DOHH2 (cell line): ENCODE measurements at regions not wholly inside any gene's neighbourhood (a gene's known extent, or its start where the extent isn't known, plus 50 kb on each side); places are given as distances from the start of the nearest gene placed in this dataset.

Experiments used
- H3F3A ChIP-seq: fragments of 200-600 bp; sonication (generic), shearing (Covaris generic); 2 replicates; pipeline ENCODE4 v1.6.0; 2016; ENCODE audit warnings: antibody characterized with exemption, mild to moderate bottlenecking; ENCODE audit not compliant: control insufficient read depth, insufficient read depth
- H3K27ac ChIP-seq: fragments of 200-600 bp; sonication (generic); 2 replicates; pipeline ENCODE4 v1.5.1; 2014; ENCODE audit warnings: low read depth, mild to moderate bottlenecking, low read length, moderate library complexity
- H3K27me3 ChIP-seq: fragments of 200-600 bp; sonication (generic); 2 replicates; pipeline ENCODE4 v1.6.1; 2014; ENCODE audit warnings: mild to moderate bottlenecking, low read length, mixed read lengths; ENCODE audit not compliant: control insufficient read depth
- H3K36me3 ChIP-seq: fragments of 200-600 bp; sonication (generic); 2 replicates; pipeline ENCODE4 v1.6.1; 2014; ENCODE audit warnings: mild to moderate bottlenecking, low read length, moderate library complexity, mixed read lengths; ENCODE audit not compliant: control insufficient read depth
- H3K4me1 ChIP-seq: fragments of 200-600 bp; sonication (generic); 2 replicates; pipeline ENCODE4 v1.6.1; 2014; ENCODE audit warnings: mild to moderate bottlenecking, low read length, mixed read lengths; ENCODE audit not compliant: control insufficient read depth
- H3K4me2 ChIP-seq: fragments of 200-600 bp; sonication (generic); 2 replicates; pipeline ENCODE4 v1.6.0; 2014; ENCODE audit warnings: mild to moderate bottlenecking, low read length, moderate library complexity
- H3K4me3 ChIP-seq: fragments of 200-600 bp; sonication (generic); 2 replicates; pipeline ENCODE4 v1.5.1; 2014; ENCODE audit warnings: mild to moderate bottlenecking, low read length, mixed read lengths
- H3K79me2 ChIP-seq: fragments of 200-600 bp; sonication (generic); 2 replicates; pipeline ENCODE4 v1.6.1; 2014; ENCODE audit warnings: mild to moderate bottlenecking, low read length, mixed read lengths; ENCODE audit not compliant: control insufficient read depth
- H3K9me2 ChIP-seq: fragments of 200-600 bp; sonication (generic); replicated peaks from 2 replicates; pipeline ENCODE4 v1.6.1; 2014; ENCODE audit warnings: mild to moderate bottlenecking, low read length, mixed read lengths; ENCODE audit not compliant: control insufficient read depth
- H3K9me3 ChIP-seq: fragments of 200-600 bp; sonication (generic); 2 replicates; pipeline ENCODE4 v1.6.1; 2014; ENCODE audit warnings: antibody characterized with exemption, low read length, mixed read lengths; ENCODE audit not compliant: control insufficient read depth, insufficient read depth
- H4K20me1 ChIP-seq: fragments of 200-600 bp; sonication (generic); 2 replicates; pipeline ENCODE4 v1.6.0; 2014; ENCODE audit warnings: low read depth, mild to moderate bottlenecking, antibody characterized with exemption, low read length, moderate library complexity; ENCODE audit not compliant: control insufficient read depth, insufficient read depth
- CTCF ChIP-seq: fragments of 200-600 bp; sonication (generic); IDR thresholded peaks from one replicate; pipeline ENCODE4 v1.5.1; 2014; ENCODE audit warnings: antibody characterized with exemption, mild to moderate bottlenecking, low read depth, low read length; ENCODE audit not compliant: poor library complexity, severe bottlenecking
- EZH2phosphoT487 ChIP-seq: fragments of 200-600 bp; sonication (generic); IDR thresholded peaks from 2 replicates; pipeline ENCODE4 v1.6.1; 2017; ENCODE audit warnings: borderline replicate concordance, mild to moderate bottlenecking, antibody characterized with exemption, low read length, moderate library complexity, mixed read lengths

GRCh38 chr14:66140213-66140918 lies 345.8 kb upstream of the CCDC196 start:
- no peaks in the 10 kb centered on the region for H3K9me2 ChIP-seq
- H3K4me3 ChIP-seq, result no peak overlapping the region
- H3K4me1 ChIP-seq, result peaks cover 11% of the 10 kb centered on the region
- no peaks in the 10 kb centered on the region for H3K9me3 ChIP-seq
- H3F3A ChIP-seq, result no peaks in the 10 kb centered on the region
- no peaks in the 10 kb centered on the region for H3K27me3 ChIP-seq
- no peak for TF ChIP-seq EZH2phosphoT487
- no peak for TF ChIP-seq CTCF
- no peaks in the 10 kb centered on the region for H3K79me2 ChIP-seq
- no peaks in the 10 kb centered on the region for H3K36me3 ChIP-seq
- no peaks in the 10 kb centered on the region for H4K20me1 ChIP-seq
- peak overlapping the region; percentile 15; the same call in 1 of the 2 replicates for H3K4me2 ChIP-seq
- H3K27ac ChIP-seq, result no peak overlapping the region

GRCh38 chr14:66140963-66141362 lies 345.2 kb upstream of the CCDC196 start:
- Histone ChIP-seq H3K79me2 (no peaks in the 10 kb centered on the region), H3K27ac (no peak overlapping the region), H3K27me3 (no peaks in the 10 kb centered on the region), H4K20me1 (no peaks in the 10 kb centered on the region), H3K9me3 (no peaks in the 10 kb centered on the region), H3K4me2 (no peak overlapping the region), H3K4me1 (peaks cover 11% of the 10 kb centered on the region), H3K4me3 (no peak overlapping the region), H3K9me2 (no peaks in the 10 kb centered on the region), H3F3A (no peaks in the 10 kb centered on the region), H3K36me3 (no peaks in the 10 kb centered on the region)
- no peak for TF ChIP-seq CTCF
- no peak for TF ChIP-seq EZH2phosphoT487

- Histone ChIP-seq H3K27me3 (no peaks in the 10 kb centered on the region), H3K4me2 (no peak overlapping the region), H3K79me2 (no peaks in the 10 kb centered on the region), H3K9me2 (no peaks in the 10 kb centered on the region), H3F3A (no peaks in the 10 kb centered on the region), H3K36me3 (no peaks in the 10 kb centered on the region), H3K9me3 (no peaks in the 10 kb centered on the region), H3K4me1 (peaks cover 11% of the 10 kb centered on the region), H3K27ac (no peak overlapping the region), H4K20me1 (no peaks in the 10 kb centered on the region), H3K4me3 (no peak overlapping the region)
- TF ChIP-seq EZH2phosphoT487, result no peak
- TF ChIP-seq CTCF, result no peak
These were observed 344.4 kb upstream of the CCDC196 start for GRCh38 chr14:66141733-66142132.
